GM20000 (cell line): ENCODE measurements at regions not wholly inside any gene's neighbourhood (a gene's known extent, or its start where the extent isn't known, plus 50 kb on each side); places are given as distances from the start of the nearest gene placed in this dataset.
A peak's percentile ranks its signal among the peaks of the same experiment; 100 is the strongest.

Source experiments
- DNase-seq: peaks from one replicate; pipeline ENCODE4 v3.0.0; 2012; ENCODE audit warnings: low spot score
- CTCF ChIP-seq: IDR thresholded peaks from 2 replicates; pipeline ENCODE4 v1.5.1; 2012; ENCODE audit warnings: mild to moderate bottlenecking, control low read depth; ENCODE audit errors: extremely low read depth, missing control alignments

GRCh38 chr13:73776151-73776785 is 357.9 kb downstream of the KLF12 start:
- no peak for DNase-seq
- no peak for TF ChIP-seq CTCF

- TF ChIP-seq CTCF: no peak
- no peak for DNase-seq
Observed at GRCh38 chr13:73773168-73773549, 361.0 kb downstream of the KLF12 start.

DNA sequence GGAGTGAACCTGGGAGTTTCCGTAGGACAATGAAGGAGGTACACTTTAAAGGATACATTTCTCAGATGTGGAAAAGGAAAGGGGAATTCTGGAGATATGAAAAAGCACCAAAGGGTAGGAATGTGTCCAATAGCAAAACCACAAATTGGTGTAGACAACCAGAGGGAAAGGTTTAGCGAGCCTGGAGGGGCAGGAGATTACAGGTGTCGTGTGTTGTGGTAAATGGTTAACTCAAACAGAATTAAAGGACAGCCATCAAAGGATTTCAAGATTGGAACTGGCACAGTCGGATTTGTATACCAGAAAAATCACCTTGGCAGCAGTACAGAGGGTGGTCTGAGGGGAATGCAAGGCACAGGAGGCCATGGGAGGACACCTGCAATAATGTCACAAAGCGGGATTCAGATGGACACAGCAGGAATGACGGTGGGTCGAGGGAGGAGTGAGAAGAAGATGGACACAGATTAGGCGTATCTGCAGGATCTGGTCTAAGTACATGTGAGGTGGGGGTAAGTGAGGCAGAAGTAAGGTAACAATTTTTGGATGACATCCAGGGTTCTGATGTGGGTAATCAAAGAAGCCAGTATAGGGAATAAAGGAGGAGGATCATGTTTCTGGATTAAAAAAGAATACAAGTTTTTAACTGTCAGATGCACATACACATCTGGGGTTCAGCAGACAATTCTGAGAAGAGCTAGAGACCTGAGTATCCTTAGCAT is 361.6 kb downstream of the KLF12 start:
- no peak for TF ChIP-seq CTCF
- DNase-seq: no peak

DNA sequence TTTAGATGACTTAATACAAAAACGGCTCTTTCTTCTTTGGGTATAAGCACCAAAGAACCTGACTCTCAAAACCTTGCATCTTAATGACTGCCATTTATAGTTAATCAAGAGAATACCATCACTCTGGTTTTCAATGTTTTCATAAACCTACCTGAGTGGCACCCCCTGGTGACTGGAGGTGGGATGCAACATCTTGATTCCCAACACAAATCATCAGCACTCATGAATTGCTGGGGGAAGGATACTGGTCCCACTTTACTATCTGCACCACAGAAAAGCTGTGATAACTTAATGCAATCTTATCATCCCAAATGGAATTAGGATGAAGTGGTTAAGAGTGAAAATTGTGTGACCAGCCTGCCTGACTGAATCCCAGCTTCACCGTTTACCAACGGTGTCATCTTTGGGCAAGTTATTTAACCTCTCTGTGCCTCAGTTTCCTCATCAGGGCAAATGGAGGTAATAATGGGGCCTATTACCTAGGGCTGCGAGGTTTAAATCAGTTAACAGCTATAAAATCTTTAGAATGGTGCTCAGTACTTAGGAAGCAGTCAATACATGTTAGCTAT is 366.4 kb downstream of the KLF12 start:
- DNase-seq: peak; percentile 10
- peak; percentile 26 for TF ChIP-seq CTCF

- no peak for TF ChIP-seq CTCF
- no peak for DNase-seq
Observed at GRCh38 chr13:73767191-73767741, 366.9 kb downstream of the KLF12 start.

GRCh38 chr13:73765651-73766384 is 368.4 kb downstream of the KLF12 start:
- peak; percentile 52 for DNase-seq
- TF ChIP-seq CTCF: no peak

DNA sequence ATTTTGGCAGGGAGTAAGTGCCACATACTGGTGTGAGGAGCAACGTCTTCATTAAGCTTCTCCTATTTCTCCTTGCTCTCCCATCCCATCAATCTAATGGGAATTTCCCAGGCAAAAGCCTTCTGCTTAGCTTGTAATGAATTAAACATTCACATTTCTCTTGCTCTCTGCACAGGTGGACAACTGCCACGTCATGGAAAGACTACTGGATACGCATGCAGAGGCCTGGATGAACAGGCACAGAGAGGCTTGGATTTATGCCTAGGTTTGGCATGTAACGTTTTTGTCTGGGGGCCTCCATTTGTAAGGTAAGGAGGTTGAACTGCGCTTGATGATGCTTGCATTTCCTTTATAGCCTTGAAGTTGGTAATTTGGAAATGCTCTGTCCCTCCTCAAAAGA is 374.8 kb downstream of the KLF12 start:
- DNase-seq: no peak
- TF ChIP-seq CTCF: no peak
